GM12872 (cell line): ENCODE measurements at regions not wholly inside any gene's neighbourhood (a gene's known extent, or its start where the extent isn't known, plus 50 kb on each side); places are given as distances from the start of the nearest gene placed in this dataset.

Experiments used
- CTCF ChIP-seq: IDR thresholded peaks from 3 replicates; pipeline ENCODE4 v1.5.1; 2011; ENCODE audit warnings: low read depth, mild to moderate bottlenecking, low read length, moderate library complexity; ENCODE audit not compliant: insufficient read depth

GRCh38 chr11:38411149-38411548 lies 1813.1 kb upstream of the RAG2 start:
- TF ChIP-seq CTCF, result no peak

- TF ChIP-seq CTCF, result no peak
Observed at GRCh38 chr11:38402063-38402462, 1804.0 kb upstream of the RAG2 start.

- no peak for TF ChIP-seq CTCF
Observed at GRCh38 chr11:38392176-38392575, 1794.1 kb upstream of the RAG2 start.

GRCh38 chr11:38384568-38384967 lies 1786.5 kb upstream of the RAG2 start:
- no peak for TF ChIP-seq CTCF

GRCh38 chr11:38365274-38365673 lies 1767.2 kb upstream of the RAG2 start:
- TF ChIP-seq CTCF, result no peak

GRCh38 chr11:38356255-38356654 lies 1758.2 kb upstream of the RAG2 start:
- TF ChIP-seq CTCF, result no peak

GRCh38 chr11:38345286-38345685 lies 1747.2 kb upstream of the RAG2 start:
- TF ChIP-seq CTCF, result no peak
